ENCODE measurements at regions not wholly inside any gene's neighbourhood (a gene's known extent, or its start where the extent isn't known, plus 50 kb on each side); places are given as distances from the start of the nearest gene placed in this dataset.

DNA sequence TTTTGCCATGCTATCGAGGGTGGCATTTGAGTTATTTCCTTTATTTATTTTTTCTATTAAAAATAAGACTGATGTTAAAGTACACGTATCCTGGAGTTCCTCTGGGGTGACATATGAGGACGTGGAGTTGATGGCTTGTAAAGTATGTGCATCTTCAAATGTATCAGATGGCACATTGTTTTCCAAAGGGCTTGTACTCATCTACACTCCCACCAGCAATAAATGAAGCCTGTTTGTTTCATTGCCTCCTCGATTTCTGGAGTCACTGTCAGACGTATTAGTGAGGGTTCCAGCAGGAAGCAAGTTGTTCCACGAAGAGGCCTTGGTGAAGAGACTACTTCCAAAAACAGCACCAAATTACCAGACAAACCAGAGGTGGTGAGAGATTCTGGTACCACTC lies 423.9 kb downstream of the NPHP4 start:
- DNase-seq (ENCODE audit: low spot score): no peak

DNA sequence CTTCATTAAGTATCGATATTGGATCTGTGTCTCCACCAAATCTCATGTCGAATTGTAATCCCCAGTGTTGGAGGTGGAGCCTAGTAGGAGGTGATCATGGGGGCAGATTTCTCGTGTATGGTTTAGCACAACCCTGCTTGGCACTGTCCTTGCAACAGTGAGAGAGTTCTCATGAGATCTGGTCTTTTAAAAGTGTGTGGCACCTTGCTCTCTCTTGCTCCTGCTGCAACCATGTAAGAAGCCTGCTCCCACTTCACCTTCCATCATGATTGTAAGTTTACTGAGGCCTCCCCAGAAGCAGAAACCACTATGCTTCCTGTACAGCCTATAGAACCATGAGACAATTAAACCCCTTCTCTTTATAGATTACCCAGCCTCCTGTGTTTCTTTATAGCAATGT lies 424.4 kb downstream of the NPHP4 start:
- DNase-seq (ENCODE audit: low spot score): no peak

DNA sequence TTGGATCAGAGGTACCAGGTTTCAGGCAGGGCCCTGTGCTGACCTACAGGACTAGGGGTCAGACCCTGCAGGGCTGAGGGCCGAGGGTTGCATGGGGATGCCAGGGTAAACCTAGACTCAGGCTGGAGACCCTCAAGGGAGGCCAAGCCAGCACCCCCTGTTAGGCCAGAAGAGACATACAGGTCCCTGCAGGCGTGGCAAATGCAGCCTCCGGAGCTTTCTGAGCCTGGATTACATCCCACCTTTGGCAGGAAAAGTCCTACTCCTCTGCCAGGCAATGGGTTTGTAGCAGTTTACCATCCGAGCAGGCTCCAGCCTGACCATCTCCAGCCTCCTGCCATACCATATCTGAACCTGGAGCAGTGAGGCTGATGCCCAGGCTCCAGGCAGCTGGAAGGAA lies 425.3 kb downstream of the NPHP4 start:
- DNase-seq (ENCODE audit: low spot score): no peak

DNA sequence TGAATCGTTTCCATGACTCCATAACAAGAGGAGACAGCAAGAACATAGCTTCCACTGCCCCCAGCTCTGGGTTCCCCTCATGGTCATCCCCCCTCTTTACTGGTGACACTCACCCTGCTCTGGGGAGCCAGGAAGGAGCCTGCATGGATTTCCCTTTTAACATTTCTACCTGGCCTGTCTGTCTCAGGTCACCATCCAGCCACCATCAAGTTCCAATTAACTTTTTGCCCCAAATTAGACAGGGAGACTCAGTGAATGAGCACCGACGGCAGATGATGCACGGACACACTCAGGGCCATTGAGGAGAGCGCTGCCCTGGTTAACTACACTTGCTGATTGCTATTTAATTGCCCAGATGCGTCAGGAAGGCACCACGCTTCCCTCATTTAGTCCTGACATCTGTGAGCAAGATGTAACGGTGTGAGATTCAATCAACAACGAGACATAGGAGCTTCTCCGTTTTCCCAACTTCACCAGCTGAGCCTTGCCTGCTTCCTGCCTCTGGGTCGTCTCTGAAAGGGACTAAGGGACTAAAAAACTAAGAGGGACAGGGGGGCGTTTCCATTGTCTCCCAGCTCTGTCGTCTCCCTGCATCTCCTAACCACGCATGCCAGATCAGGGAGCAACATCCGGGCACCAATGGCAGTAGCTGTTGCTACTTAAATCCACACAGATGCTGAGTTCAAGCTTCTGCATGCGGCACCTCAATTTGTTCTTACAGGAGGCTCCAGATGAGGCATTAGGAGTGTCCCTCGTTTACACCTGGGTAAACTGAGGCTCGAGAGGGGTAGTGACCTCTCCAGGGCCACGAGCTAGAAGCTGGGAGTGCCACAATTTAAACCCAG lies 426.7 kb downstream of the NPHP4 start:
- no peak for DNase-seq (ENCODE audit: low spot score)

DNA sequence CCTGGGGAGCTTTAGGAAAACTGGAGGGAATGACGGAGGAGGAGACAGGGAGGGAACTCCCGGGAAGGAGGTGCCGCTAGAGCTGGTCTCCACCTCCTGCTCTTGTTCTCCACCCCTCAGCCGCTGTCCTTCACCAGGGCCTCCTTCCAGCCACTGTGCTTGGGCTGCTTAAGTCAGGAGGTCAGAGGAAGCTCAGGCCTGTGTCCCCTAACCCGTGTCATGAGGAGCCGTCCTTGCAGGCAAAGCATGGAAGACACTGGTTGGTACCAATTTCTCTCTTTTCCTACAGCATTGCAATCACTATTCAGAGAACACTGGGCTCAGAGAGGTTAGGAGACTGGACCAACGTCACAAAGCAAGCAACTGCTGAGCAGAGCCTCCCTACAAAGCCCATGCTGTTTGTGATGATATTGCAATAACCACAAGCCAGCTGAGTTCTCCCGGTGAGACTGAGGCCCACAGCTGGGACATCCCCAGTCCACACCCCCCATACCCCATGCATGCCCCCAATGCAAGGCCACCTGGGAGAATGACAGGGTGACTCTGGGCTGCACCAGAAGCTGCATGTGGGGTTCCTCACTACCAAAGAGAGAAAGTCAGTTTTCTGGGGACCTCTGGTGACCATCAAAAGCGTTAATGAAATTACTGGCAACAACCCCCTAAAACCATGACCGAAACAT lies 427.5 kb downstream of the NPHP4 start:
- no peak for DNase-seq (ENCODE audit: low spot score)

DNA sequence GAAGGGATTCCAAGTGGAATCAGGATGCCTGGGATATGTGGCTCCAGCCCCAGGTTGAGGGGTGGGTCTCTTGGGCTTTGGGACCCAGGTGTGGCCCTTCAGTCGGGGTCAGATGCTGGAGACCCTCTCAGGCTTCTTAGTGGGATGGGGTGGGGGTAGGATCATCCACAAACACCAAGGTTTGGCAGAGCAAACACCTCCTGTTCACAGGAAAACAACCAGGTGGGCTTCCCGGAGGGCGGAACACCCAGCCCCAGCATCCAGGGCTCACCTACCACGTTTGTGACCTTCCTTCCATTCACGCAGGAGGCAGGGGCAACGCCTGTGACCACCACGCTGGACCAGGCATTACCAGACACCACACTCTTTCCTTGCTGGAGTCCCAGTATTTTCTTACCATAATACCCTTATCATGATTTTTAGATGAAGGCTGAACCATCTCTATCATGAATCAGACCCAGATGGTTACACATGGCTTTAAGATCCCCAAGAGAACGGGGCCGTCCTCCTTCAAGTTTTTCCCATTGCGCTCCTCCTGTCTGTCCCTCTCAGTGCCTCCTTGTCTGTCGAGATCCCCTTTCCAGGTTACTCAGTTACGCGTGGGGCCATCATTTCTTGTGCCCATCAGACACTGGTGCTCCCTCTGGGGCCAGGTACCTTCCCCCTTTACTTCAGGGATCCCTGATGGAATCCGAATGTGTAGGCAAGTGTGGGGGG lies 428.2 kb downstream of the NPHP4 start:
- no peak for DNase-seq (ENCODE audit: low spot score)

DNA sequence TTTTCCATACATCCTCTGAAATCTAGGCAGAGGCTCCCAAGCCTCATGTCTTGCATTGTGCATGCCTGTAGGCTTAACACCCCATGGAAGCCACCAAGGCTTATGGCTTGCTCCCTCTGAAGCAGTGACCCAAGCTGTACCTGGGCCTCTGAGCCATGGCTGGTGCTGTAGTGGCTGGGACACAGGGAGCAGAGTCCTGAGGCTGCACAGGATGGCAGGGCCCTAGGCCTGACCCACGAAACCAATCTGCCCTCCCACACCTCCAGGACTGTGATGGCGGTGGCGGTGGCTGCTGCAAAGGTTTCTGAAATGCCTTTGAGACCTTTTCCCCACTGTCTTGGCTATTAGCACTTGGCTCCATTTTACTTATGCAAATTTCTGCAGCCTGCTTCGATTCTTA lies 429.5 kb downstream of the NPHP4 start:
- no peak for DNase-seq (ENCODE audit: low spot score)

DNA sequence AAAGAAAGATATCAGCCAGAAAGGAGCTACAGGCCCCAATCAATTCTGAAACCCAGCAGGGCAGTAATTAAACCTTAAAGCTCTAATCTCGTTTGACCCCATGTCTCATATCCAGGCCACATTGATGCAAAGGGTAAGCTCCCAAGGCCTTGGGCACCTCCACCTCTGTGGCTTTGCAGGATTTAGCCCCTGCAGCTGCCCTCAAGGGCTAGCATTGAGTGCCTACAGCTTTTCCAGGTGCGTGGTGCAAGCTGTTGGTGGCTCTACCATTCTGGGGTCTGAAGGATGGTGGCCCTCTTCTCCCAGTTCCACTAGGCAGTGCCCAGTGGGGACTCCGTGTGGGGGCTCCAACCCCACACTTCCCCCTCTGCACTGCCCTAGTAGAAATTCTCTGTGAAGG lies 429.9 kb downstream of the NPHP4 start:
- DNase-seq (ENCODE audit: low spot score): no peak

DNA sequence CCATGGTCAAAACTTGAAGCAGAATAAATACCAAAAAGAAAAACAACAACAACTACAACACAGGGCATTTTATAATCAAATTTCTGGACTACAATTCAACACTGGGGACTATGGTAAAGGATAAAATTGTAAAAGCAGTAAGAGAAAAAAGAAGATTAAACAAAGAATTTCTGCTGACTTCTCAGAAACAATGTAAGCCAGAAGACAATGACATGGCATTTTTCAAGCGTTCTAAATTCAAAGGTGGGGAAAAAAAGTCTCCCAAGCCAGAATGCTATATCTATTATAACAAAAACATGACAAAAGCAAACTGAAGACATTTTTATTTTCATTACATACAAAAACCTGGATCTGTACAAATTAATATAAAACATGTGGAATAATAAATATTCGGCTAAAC lies 433.1 kb downstream of the NPHP4 start:
- no peak for DNase-seq (ENCODE audit: low spot score)

DNA sequence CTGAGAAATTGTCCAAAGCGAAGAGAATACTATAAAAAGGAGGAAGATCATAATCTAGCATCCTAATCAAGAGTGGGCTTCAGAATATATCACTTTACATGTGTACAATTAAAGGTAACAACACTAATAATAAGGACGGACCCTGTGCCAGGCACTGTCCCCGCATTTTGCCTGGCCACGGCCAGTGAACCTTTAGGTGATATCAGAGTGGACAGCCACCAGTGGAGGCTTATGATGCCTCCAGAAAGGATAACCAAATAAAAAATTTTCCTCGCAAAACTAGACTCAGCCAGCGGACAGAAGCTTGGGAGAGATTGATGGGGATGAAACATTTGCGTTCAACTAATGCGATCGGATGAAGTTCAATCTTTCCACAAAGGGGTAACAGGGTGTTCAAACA lies 436.4 kb downstream of the NPHP4 start:
- DNase-seq (ENCODE audit: low spot score): no peak

DNA sequence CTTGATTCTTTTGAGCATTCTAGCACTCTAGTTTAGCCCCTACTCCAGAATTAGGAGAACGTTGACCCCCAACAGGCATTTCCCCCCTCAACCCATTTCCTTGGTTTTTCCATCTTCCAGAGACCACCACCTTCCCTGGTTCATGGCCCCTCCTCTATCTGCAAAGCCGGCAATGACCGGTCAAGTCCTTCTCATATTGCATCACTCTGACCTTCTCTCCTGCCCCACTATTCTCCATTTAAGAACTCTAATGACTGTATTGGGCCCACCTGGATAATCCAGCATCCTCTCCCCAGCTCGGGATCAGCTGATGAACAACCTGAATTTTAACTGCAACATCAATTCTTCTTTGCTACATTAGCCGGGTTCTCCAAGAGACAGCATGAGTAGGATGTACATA lies 437.4 kb downstream of the NPHP4 start:
- no peak for DNase-seq (ENCODE audit: low spot score)

DNA sequence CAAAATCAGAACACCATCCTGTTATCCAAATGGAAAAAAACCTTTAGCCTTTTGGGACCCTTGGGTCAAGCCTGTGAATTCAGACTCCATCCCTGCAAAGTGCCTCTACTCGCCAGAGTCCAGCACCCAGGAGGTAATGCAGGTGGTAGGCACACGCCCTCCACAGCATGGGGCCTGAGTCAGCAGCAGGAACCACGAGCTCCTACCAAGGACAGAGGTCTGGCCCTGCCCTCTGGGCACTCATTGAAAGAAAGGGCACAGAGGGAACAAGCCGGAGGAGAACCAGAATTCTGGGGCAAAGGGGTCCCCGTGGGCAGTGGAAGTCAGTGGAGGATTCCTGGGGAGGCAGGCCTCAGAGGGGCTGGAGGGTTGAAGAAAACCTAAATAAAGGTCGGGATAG lies 438.1 kb downstream of the NPHP4 start:
- DNase-seq (ENCODE audit: low spot score): no peak

DNA sequence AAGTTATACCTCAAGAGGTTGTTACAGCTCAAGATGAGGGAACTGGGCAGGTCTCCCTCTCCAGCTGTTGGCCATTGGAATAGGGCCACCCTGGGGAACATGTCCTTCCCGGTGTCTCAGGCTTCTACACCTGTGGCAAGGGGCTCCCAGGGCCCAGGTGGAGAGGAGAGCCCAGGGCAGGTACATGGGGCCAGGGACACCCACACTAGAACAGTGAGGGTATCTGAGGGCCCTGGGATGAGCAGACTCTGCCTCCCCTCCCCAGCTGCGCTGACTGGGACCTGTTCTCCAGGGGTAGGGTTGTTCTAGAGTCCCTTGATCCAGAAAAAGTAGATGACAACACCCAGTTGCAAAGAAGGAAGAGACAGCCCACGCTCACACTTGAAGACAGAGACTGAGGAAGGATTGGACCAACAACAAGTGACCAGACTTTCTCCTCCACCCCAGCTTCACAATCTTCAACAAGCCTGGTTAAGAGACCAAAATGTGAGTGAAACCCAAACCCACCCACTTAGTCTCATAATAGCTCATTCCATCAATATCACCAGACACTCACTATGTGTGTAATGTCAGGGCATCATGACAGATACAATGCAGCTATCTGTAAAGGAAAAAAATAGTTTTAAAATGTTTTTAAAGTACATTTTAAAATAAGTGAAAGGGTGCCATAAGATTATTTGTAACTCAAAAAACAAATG lies 439.3 kb downstream of the NPHP4 start:
- no peak for DNase-seq (ENCODE audit: low spot score)

DNA sequence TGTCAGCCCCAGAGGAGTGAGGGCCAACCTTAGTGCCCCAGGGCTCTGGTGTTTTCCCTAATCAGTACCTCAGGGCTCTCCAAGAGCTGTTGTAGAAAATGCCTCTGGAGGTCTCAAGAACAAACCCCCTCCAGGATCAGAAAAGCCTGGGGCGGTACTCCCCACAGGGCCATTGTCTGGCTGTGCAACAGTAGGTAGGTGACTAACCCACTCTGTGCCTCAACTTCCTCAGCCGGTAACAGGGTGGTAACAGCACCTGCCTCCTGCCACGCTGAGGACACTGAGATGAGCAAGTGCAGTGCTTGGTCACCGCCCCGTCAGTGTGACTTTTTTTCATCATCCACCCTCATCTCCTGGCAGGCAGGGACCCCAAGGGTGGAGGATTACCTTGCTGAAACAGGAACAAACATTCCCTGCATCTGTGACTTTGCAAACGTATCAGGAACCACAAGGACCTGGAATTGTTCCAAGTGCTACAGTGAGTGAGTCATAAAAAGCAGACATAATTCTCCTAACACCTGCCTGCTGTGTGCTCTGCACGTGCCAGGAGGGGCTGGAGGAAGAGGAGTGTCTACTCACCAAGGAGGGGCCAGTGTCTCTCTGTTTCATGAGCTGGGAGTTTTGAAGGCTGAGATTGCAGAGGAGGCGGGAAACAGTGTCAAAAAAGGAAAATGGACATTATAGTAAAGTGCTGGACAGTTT lies 440.8 kb downstream of the NPHP4 start:
- DNase-seq (ENCODE audit: low spot score): no peak

DNA sequence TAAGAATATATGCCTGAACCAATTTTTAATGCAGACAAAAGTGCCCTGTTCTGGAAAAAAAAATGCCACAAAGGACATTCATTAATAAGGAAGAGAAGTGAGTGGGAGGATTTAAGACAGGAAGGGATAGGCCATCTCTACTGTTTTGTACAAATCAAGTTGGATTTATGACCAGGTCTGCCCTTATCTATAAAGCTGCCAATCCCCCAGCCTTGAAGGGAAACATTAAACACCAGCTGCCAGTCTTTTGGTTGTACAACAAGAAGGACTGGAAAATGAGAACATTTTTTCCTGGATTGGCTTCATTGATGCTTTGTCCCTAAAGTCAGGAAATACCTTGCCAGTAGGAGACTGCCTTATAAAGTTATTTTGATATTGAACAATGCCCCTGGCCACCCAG lies 444.0 kb downstream of the NPHP4 start:
- no peak for DNase-seq (ENCODE audit: low spot score)

DNA sequence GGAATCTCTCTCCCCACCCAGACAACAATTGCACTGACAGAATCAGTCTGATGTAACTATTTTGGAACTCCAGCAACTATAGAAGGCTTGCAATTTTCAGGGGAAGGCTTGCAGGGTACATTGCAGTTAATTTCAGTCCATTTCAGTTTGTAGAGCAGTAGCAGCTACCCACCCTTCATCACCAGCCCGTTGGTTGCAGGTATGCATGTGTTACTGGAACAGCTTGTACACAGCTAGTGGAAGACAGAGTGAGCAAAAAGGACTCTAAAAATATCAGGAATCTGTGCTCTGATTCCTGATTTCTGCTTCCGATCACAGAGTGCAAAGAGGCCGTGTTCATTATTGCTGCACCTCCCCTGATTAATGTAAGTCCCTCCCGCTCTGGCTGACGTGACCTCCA lies 449.0 kb downstream of the NPHP4 start:
- no peak for DNase-seq (ENCODE audit: low spot score)

DNA sequence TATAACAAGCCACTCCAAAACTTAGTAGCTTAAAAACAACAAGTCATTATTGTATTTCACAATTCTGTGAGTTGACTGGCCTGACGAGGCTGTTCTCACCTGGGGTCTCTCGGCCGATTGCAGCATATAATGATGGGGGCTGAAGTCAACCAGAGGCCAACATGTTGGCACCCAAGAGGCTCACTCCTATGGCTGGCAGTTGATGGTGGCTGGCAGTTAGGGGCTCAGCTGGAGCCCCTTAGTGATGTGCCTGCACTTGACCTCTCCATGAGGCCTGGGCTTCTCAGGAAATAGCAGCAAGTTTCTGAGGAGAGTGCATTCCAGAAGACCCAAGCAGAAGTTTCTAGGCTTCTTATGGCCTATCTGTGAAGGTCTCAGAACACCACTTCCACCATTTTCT lies 459.4 kb downstream of the NPHP4 start:
- DNase-seq (ENCODE audit: low spot score): no peak

DNA sequence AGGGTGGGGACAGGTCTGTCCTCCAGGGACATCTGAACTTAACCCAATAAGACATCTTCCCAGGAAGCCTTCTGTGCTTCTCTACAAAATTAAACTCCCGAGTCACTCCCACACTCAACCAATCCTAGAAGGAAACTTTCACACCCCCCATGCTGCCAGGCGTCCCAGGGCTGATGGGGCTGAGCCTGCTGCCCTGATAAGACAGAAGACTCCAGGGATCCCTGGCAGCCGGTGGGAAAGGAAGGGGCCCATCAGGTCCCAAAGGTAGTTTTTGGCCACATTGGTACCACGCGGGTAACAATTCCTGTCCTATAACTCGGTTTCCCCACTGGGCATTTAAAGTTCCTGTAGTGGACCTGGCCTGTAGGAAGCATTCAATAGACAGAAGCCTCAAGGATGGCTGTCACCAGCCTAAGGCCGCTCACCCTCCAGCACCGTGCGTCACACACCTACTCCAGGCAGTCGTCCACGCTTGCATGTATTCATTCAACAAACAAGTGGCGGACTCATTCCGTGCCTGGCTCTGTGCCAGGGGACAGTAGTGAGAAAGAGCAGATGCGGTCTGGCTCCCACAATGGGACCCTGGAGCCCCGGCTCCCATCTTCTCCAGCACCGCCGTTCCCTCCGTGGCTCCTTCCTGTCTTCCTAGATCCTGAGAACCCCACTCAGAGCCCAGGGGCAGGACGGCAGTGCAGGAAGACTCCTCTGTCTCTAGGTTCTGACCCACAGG lies 465.2 kb downstream of the NPHP4 start:
- no peak for DNase-seq (ENCODE audit: low spot score)

DNA sequence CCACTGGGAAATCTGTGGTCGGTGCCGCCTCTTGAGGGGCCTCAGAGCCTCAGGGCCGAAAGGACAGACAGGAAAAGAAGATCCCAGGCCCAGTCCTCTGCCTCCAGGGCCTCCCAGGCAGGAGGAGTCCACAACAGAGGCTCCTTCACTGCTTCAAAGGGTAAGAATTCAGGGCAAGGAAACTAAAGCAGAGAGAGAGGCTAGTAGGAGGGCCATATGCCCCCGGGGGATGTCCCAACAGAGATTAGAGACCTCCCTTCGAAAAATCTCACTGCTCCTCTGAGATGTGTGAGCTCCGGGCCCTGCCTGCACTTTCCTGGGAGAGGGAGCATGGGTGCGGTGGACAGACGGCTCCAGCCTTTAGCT lies 465.9 kb downstream of the NPHP4 start:
- DNase-seq (ENCODE audit: low spot score): no peak

DNA sequence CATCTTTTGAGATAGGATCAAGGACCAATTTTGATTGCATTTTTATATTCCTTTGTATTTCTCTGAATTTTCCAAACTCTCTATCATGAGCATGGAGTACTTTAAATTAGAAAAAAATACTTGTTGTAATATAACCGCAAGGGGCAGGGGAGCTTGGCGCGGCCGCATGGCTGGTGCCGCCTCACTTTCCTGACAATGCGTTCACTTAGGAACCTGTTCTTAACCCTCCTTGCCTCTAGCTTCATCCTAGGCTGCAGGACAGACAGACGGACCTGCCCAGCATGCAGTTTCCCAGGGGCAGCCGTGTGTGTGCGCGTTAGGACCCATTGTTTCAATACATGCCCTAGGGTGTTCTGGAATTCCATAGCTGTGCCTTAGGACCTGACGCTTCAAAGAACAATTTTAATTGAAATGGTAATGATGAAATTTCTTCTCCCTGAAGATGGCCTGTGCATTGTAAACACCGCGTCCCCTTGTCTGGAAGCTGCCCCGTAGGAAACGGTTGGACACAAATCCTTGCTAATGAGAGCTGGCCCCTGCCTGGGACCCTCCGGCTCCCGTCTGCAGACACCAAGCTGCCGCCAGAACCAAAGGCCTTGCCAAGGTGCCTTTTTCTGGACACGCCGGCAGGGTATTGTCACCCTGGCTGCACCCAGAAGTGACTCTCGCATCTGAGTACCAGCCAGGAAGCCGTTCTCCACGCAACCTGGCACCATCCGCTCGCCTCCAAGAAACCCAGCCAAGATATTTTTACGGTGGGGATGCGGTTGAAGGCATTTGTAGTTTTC lies 466.4 kb downstream of the NPHP4 start:
- no peak for DNase-seq (ENCODE audit: low spot score)
